ENCODE measurements at regions not wholly inside any gene's neighbourhood (a gene's known extent, or its start where the extent isn't known, plus 50 kb on each side); places are given as distances from the start of the nearest gene placed in this dataset.

DNA sequence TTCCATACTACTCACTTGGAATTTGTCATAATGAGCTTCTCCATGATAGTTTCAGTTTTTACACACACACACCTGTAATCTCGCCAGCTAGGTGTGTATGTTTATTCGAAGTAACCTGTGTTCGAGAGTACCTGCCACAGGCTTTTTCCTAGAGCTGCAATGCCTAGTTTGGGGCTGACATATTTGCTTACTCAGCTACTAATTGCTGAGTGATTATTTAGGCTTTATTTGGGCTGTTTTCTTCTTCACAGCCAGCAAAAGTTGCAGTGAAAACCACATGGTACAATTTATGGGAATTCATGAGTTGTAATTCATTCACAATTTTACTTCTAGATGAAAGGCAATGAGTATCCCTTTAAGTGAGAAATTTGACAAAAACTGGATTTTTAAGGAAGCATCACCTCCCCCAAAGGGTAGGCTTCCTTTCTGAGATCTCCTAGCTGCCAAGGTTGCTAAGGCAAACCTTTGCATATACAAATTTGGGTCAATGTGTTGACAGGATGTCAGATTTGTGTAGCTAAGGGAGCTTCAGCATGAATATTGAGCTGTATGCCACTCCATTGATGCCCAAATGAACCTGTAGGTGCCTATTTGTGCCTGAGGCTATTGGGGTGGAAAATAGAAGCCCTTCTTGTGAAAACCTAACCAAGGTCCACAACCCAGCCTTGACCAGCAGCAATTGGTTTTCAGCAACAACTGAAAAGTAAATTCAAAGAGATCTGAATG, 108.7 kb upstream of the OTX2 start:
- DNase-seq (ENCODE audit: low read depth in 2 of 2): no peak

DNA sequence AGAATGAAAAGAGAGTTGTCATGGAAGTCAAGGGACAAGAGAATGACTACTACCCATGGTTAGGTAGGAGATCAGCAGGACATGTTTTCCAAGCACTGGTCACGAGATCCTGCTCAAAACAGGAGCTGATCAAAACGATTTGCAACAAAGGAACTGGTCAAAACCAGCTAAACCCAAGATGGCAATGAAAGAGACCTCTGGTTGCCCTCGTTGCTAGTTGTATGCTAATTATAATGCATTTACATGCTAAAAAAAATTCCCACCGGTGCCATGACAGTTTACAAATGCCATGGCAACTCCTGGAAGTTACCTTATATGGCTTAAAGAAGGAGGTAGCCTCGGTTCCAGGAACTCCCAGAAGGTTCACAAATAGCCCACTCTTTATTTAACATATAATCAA, 95.0 kb upstream of the OTX2 start:
- no peak for DNase-seq (ENCODE audit: low read depth in 2 of 2)

GRCh38 chr14:56903304-56903969, 93.2 kb upstream of the OTX2 start:
- no peak for DNase-seq (ENCODE audit: low read depth in 2 of 2)

DNA sequence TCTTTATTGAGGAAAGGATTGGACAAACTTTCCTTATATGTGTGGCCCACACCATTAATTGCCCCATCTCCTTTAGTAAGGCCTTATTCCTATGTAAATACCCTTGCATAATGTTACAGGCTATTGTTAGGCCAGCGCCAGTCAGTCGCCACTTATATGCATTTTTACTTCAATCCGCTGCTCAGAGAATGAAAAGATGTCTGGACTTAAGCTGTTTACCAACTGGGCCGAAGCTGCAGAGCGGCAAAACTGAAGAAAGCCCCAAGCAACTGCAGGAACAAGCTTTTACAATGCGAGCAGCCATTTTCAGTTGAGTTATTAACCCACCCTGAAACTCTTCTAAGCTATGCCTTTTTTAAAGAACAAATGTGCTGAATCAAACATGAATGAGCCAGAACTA, 92.1 kb upstream of the OTX2 start:
- no peak for DNase-seq (ENCODE audit: low read depth in 2 of 2)

DNA sequence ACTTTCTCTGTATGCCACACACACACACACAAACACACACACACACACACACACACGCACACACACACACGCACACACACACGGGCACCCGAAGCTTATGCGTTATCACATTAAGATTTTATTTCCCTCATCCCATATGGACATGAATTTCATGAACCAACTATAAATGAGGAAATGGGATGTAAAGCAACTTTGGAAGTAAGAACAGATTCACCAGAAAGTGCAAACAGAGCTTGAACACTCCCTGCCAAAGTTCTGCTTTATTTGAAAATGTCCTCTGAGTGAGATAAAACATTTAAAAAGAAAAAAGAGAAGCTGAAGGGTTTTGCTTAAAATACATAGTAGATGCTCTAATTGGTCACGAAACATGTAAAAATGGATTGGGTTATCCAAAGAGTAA, 90.4 kb upstream of the OTX2 start:
- DNase-seq (ENCODE audit: low read depth in 2 of 2): no peak

DNA sequence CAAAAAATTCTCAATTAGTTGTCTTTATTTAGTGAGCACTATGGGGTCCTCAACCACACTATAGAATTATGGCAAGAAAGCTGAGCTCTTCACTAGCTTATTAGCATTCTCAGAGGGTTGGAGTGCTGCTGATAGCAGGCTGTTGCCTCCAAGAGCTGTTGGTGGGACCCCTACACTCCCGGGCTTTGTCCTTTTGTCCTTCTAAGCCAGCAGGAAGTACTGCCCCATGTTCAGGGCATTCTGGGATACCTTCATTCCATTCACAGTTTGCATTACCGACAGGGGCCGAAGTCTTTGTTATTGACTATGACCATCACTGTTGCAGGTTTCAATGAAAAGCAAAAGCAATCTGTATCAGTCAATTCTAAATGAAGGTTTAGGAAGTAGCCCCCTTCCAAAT, 89.5 kb upstream of the OTX2 start:
- no peak for DNase-seq (ENCODE audit: low read depth in 2 of 2)

- no peak for DNase-seq (ENCODE audit: low read depth in 2 of 2)
These were observed 86.6 kb upstream of the OTX2 start for GRCh38 chr14:56896922-56897321.

GRCh38 chr14:56896231-56896630, 86.0 kb upstream of the OTX2 start:
- no peak for DNase-seq (ENCODE audit: low read depth in 2 of 2)

- DNase-seq (ENCODE audit: low read depth in 2 of 2): no peak
These were observed 84.9 kb upstream of the OTX2 start for GRCh38 chr14:56895154-56895553.

- no peak for DNase-seq (ENCODE audit: low read depth in 2 of 2)
These were observed 84.3 kb upstream of the OTX2 start for GRCh38 chr14:56894591-56894991.

- DNase-seq (ENCODE audit: low read depth in 2 of 2): no peak
These were observed 82.7 kb upstream of the OTX2 start for GRCh38 chr14:56892959-56893358.

DNA sequence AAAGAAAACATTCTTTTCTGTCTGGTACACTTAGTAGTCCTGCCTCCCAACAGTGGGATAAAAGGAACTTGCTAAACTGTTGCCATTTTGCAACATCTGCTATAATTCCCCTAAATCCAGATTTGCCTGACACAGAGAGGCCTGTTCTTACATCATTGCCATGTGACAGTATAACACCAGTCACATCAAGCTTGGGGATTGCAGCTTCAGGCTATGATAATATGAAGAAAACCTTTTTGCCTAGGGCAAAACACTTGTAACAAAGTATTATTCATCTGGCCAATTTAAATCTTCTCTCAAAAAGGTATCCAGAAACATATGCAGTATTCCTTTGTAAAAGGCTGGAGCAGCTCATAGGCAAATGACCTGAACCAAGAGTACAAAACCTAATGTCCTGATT, 80.9 kb upstream of the OTX2 start:
- DNase-seq (ENCODE audit: low read depth in 2 of 2): no peak

GRCh38 chr14:56889705-56890104, 79.4 kb upstream of the OTX2 start:
- no peak for DNase-seq (ENCODE audit: low read depth in 2 of 2)

DNA sequence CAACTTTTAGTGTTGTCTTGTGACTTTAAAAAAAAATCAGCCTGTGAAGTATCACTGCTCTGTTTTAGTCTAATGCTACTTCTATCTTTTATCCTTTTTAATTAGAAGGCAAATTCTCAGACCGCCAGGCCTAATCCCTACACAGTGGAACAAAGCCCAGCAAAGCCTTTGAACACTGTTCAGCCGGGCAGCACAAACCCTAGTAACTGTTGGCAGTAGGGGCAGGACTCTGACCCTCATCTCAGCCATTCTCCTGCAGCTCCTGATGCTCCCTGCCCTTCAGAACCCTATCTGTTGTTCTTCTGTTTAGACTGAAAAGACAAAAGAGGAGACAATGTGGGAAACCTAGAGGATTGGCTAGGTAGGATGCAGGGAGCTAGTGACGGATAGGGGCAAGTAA, 78.0 kb upstream of the OTX2 start:
- no peak for DNase-seq (ENCODE audit: low read depth in 2 of 2)

DNA sequence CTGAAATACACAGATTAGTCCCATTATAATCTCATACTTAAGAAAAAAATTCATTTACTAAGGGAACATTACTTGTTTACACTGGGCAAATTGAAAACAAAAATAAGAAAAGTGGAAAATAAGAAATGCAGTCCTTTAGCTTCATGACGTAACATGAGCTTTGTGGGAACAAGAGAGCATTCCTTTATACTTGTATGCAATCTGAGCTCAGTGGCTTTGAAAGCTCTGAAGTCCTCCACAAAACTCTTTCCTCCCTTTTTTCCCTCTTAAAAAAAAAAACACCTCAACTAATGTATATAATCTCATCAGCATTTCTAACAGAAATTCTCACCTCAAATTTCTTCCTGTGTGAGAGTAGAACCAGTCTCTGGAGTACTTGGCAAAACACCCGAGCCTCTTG, 76.9 kb upstream of the OTX2 start:
- no peak for DNase-seq (ENCODE audit: low read depth in 2 of 2)

GRCh38 chr14:56886471-56887062, 76.3 kb upstream of the OTX2 start:
- no peak for DNase-seq (ENCODE audit: low read depth in 2 of 2)

DNA sequence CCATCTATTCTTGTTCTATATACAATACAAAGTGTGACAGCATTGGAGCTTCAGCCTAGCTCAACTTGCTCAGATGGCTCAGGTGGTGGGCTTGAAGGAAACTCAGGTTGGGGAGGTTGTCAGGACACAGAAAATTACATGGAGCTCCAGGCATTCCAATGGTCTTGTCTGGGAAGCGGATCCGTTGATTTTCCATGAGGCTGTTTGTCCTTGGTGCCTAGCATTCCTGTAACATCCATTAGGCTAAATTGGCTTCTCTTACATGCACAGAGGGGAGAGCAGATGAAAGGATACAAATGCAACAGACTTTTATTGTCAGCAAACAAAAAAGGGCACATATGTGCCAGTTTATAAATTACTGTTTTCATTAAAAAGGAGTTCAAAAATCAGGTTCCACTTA, 75.5 kb upstream of the OTX2 start:
- no peak for DNase-seq (ENCODE audit: low read depth in 2 of 2)

DNA sequence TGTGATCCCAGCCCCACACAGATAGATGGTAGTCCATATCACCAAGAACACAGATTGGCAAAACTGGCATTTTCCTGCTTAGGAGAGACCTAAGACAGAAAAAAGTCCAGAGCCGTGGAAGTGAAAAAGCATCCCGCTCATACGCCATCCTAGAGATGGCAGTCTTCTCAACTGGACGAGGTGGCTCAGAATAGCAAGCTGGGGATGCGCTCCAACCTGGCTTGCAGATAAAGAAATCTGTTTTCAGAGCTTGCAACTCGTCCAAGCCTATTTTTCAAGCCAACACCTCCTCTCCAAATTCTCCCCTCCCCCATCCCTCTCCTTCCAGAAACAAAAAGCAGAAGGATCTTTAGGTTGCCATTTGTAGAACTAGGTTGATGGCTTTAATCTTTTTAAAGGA, 74.3 kb upstream of the OTX2 start:
- no peak for DNase-seq (ENCODE audit: low read depth in 2 of 2)

DNA sequence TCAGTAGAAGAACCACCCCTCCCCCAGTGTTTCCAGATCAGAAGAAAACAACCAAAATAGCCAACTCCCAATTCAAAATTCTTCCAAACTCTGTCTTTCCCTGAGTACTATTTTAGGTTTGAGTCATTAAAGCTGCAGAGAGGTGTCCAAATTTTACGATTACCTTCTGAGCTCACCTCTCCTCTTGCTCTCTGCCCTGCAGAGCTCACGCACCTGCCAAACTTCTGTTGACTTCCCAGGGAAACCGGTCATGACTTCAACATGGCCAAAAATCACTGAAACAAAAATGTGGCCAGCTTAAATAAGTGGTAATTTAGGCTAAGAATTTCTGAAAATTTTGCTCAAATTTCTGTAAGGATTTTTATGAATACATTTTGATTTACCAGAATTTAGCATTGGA, 70.9 kb upstream of the OTX2 start:
- no peak for DNase-seq (ENCODE audit: low read depth in 2 of 2)

GRCh38 chr14:56878766-56879165, 68.5 kb upstream of the OTX2 start:
- DNase-seq (ENCODE audit: low read depth in 2 of 2): no peak

DNA sequence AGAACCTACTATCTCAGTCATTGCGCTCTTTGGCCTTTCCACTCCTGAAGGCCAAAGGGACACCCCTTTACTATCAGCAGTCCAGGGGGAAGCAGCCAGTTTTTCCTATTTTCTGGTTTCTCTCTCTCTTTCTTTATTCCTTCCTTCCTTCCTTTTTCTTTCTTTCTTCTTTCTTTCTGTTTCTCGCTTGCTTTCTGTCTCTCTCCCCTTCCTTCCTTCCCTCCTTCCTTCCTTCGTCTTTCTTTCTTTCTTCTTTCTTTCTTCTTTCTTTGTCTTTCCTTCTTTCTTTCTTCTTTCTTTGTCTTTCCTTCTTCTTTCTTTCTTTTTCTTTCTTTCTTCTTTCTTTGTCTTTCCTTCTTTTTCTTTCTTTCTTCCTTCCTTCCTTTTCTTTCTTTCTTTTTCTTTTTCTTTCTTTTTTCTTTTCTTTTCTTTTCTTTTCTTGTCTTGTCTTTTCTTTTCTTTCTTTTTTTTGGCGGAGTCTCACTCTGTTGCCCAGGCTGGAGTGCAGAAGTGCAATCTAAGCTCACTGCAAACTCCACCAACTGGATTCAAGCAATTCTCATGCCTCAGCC, 64.9 kb upstream of the OTX2 start:
- DNase-seq (ENCODE audit: low read depth in 2 of 2): no peak

- peak; percentile 6 to 19 for DNase-seq (ENCODE audit: low read depth in 2 of 2)
These were observed 64.1 kb upstream of the OTX2 start for GRCh38 chr14:56874375-56874774.

DNA sequence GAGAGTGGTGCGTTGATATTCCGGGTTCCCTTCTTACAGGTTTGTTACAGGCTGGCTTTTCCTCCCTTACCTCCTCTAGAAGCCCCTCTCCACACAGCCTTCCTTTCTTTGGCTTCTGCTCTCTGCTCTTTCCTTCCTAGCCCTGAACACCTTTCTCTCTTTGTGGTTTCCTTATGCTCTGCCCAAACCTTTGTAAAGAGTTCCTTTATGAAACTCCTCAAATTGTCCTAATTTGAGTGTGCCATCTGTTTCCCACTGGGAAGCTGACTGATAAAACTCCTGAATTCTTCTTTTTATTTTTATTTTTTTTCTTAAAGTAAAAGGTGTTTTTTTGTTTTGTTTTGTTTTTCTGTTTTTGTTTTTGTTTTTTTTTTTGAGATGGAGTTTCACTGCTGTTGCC, 60.1 kb upstream of the OTX2 start:
- no peak for DNase-seq (ENCODE audit: low read depth in 2 of 2)

Data from lung microvascular endothelial cell (primary cell).